HepG2 (cell line): ENCODE measurements at regions not wholly inside any gene's neighbourhood (a gene's known extent, or its start where the extent isn't known, plus 50 kb on each side); places are given as distances from the start of the nearest gene placed in this dataset.

ENCODE experiments used
- BRF2 ChIP-seq: sonication (generic); formaldehyde crosslinking; IDR thresholded peaks from 2 replicates; pipeline ENCODE4 v1.8.1; 2022; ENCODE audit warnings: mild to moderate bottlenecking, missing genetic modification reagents
- CEBPB ChIP-seq: IDR thresholded peaks from 2 replicates; pipeline ENCODE4 v1.6.1; 2011; ENCODE audit warnings: low read depth, low read length, improper control_type of control experiment, borderline replicate concordance
- ESRRA ChIP-seq: sonication (generic); formaldehyde crosslinking; IDR thresholded peaks from 2 replicates; pipeline ENCODE4 v1.5.1; 2020; ENCODE audit warnings: mild to moderate bottlenecking, low read depth, missing genetic modification reagents
- POLR2AphosphoS5 ChIP-seq: IDR thresholded peaks from 2 replicates; pipeline ENCODE4 v1.6.1; 2012; ENCODE audit warnings: low read depth, low read length
- SSRP1 ChIP-seq: IDR thresholded peaks from 2 replicates; pipeline ENCODE4 v1.6.1; 2016; ENCODE audit warnings: control low read depth
- ZNF703 ChIP-seq: sonication (generic); formaldehyde crosslinking; IDR thresholded peaks from 2 replicates; pipeline ENCODE4 v1.5.1; 2020; ENCODE audit warnings: missing genetic modification reagents, mild to moderate bottlenecking, moderate library complexity, borderline replicate concordance
- ZNF782 ChIP-seq: sonication (generic); formaldehyde crosslinking; IDR thresholded peaks from 2 replicates; pipeline ENCODE4 v1.4.0; 2020; ENCODE audit warnings: missing genetic modification reagents, mild to moderate bottlenecking, borderline replicate concordance
- TF ChIP-seq, protein P1 (sequence below): sonication (generic); formaldehyde crosslinking; IDR thresholded peaks from 2 replicates; pipeline ENCODE4 v1.5.0; 2020; ENCODE audit warnings: mild to moderate bottlenecking, low read depth, missing genetic modification reagents, borderline replicate concordance

GRCh38 chr10:29068966-29069365 lies 219.9 kb upstream of the LYZL1 start:
- TF ChIP-seq ESRRA (CRISPR knock-in tag): no peak
- no peak for TF ChIP-seq POLR2AphosphoS5
- no peak for TF ChIP-seq ZNF703 (CRISPR knock-in tag)
- TF ChIP-seq, protein P1, sequence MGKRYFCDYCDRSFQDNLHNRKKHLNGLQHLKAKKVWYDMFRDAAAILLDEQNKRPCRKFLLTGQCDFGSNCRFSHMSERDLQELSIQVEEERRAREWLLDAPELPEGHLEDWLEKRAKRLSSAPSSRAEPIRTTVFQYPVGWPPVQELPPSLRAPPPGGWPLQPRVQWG: no peak
- TF ChIP-seq ZNF782 (CRISPR knock-in tag): no peak
- no peak for TF ChIP-seq SSRP1
- TF ChIP-seq BRF2 (CRISPR knock-in tag): no peak
- TF ChIP-seq CEBPB: no peak
